Skeletal muscle satellite cell (primary cell): ENCODE measurements at regions not wholly inside any gene's neighbourhood (a gene's known extent, or its start where the extent isn't known, plus 50 kb on each side); places are given as distances from the start of the nearest gene placed in this dataset.
"Not testable (repeated sequence)": the region's sequence is repeated elsewhere in the genome, so short reads cannot be mapped to it uniquely, and the experiment has no call there.

Source experiments
- H3K27me3 ChIP-seq: 2 replicates; pipeline ENCODE4 v1.7.0; 2013; ENCODE audit warnings: low read length; ENCODE audit not compliant: control insufficient read depth, insufficient read depth
- H3K36me3 ChIP-seq: 2 replicates; pipeline ENCODE4 v1.7.0; 2013; ENCODE audit warnings: mild to moderate bottlenecking, control low read depth, low read length; ENCODE audit not compliant: insufficient read depth
- H3K4me1 ChIP-seq: 2 replicates; pipeline ENCODE4 v1.7.0; 2013; ENCODE audit warnings: low read length; ENCODE audit not compliant: control insufficient read depth, insufficient read depth
- H3K4me2 ChIP-seq: 2 replicates; pipeline ENCODE4 v1.7.0; 2013; ENCODE audit warnings: mild to moderate bottlenecking, low read length
- H3K4me3 ChIP-seq: 2 replicates; pipeline ENCODE4 v1.7.0; 2013; ENCODE audit warnings: low read length
- H3K9ac ChIP-seq: 2 replicates; pipeline ENCODE4 v1.7.0; 2013; ENCODE audit warnings: mild to moderate bottlenecking, low read depth, low read length, moderate library complexity
- H3K9me3 ChIP-seq: replicated peaks from 2 replicates; pipeline ENCODE4 v1.7.0; 2013; ENCODE audit warnings: mild to moderate bottlenecking, control low read depth, low read length

GRCh38 chr4:18439311-18439710 lies 417.8 kb upstream of the LCORL start:
- Histone ChIP-seq H3K4me2 (no peak overlapping the region), H3K4me3 (no peak overlapping the region), H3K36me3 (no peaks in the 10 kb centered on the region), H3K9me3 (peaks cover 7% of the 10 kb centered on the region), H3K9ac (no peak overlapping the region), H3K27me3 (no peaks in the 10 kb centered on the region), H3K4me1 (no peaks in the 10 kb centered on the region)

DNA sequence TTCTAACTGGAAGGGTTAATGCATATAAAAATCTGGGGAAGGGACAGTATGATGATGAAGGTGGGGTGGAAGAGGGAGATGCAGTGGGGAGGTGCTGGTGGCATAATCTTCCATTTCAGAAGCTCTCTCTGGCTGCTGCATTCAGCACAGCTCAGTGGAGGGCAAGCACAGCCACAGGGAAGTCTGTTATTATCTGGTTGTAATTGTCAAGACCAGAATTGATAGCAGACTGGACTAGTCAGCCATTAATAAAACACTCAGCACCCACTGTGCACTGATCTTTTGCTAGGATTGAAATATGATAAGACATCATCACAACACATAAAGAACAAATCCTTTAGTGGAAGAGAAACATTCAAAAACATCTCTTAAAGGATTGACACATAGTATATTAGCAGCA lies 414.2 kb upstream of the LCORL start:
- Histone ChIP-seq H3K9me3 (peaks cover 14% of the 10 kb centered on the region), H3K27me3 (no peaks in the 10 kb centered on the region), H3K36me3 (no peaks in the 10 kb centered on the region), H3K4me1 (no peaks in the 10 kb centered on the region), H3K4me3 (no peak overlapping the region), H3K4me2 (no peak overlapping the region), H3K9ac (no peak overlapping the region)

GRCh38 chr4:18422685-18423084 lies 401.1 kb upstream of the LCORL start:
- no peak overlapping the region for H3K4me3 ChIP-seq
- H3K9me3 ChIP-seq, result peaks cover 4% of the 10 kb centered on the region
- H3K4me2 ChIP-seq, result no peak overlapping the region
- H3K36me3 ChIP-seq, result no peaks in the 10 kb centered on the region
- H3K27me3 ChIP-seq, result no peaks in the 10 kb centered on the region
- H3K9ac ChIP-seq, result no peak overlapping the region
- no peaks in the 10 kb centered on the region for H3K4me1 ChIP-seq

- Histone ChIP-seq H3K36me3 (no peaks in the 10 kb centered on the region), H3K4me1 (no peaks in the 10 kb centered on the region), H3K9me3 (peaks cover 4% of the 10 kb centered on the region), H3K27me3 (no peaks in the 10 kb centered on the region), H3K9ac (no peak overlapping the region), H3K4me2 (no peak overlapping the region), H3K4me3 (no peak overlapping the region)
Observed at GRCh38 chr4:18421519-18421918, 400.0 kb upstream of the LCORL start.

DNA sequence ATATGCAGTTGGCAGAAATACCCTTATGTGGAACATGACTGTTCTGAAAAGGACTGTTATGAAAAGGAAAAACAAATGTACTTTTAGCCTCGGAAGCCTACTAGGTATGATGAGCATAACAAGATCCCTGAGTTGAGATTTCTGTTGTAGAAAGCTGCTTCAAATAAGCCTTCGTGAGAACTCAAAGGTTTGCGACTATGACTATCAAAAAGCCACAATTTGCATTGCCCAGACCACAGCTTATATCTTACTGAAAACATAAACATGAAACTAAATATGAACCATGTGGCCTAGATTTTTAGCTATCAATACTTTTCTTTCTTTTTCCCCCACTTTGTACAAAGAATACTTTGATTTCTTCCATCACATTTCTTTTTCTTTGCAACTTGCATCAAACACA lies 398.2 kb upstream of the LCORL start:
- no peaks in the 10 kb centered on the region for H3K36me3 ChIP-seq
- H3K9me3 ChIP-seq, result peaks cover 4% of the 10 kb centered on the region
- no peak overlapping the region for H3K9ac ChIP-seq
- H3K4me3 ChIP-seq, result no peak overlapping the region
- no peak overlapping the region for H3K4me2 ChIP-seq
- no peaks in the 10 kb centered on the region for H3K4me1 ChIP-seq
- H3K27me3 ChIP-seq, result no peaks in the 10 kb centered on the region

DNA sequence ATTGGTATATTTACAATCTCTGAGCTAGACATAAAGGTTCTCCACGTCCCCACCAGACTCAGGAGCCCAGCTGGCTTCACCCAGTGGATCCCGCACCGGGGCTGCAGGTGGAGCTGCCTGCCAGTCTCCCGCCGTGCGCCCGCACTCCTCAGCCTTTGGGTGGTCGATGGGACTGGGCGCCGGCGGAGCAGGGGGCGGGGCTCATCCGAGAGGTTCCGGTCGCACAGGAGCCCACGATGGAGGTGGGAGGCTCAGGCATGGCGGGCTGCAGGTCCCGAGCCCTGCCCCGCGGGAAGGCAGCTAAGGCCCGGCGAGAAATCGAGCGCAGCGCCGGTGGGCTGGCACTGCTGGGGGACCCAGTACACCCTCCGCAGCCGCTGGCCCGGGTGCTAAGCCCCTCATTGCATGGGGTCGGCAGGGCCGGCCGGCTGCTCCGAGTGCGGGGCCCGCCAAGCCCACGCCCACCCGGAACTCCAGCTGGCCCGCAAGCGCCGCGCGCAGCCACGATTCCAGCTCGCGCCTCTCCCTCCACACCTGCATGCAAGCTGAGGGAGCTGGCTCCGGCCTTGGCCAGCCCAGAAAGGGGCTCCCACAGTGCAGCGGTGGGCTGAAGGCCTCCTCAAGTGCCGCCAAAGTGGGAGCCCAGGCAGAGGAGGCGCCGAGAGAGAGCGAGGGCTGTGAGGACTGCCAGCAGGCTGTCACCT lies 396.8 kb upstream of the LCORL start:
- H3K36me3 ChIP-seq, H3K9me3 ChIP-seq, H3K4me2 ChIP-seq, H3K4me3 ChIP-seq, H3K27me3 ChIP-seq, H3K9ac ChIP-seq, H3K4me1 ChIP-seq: not testable (repeated sequence)

GRCh38 chr4:18417651-18418050 lies 396.1 kb upstream of the LCORL start:
- H3K4me3 ChIP-seq, H3K4me1 ChIP-seq, H3K9ac ChIP-seq, H3K36me3 ChIP-seq, H3K27me3 ChIP-seq, H3K9me3 ChIP-seq, H3K4me2 ChIP-seq: not testable (repeated sequence)

GRCh38 chr4:18406264-18406663 lies 384.7 kb upstream of the LCORL start:
- Histone ChIP-seq H3K36me3 (no peaks in the 10 kb centered on the region), H3K9me3 (peaks cover 4% of the 10 kb centered on the region), H3K4me1 (no peaks in the 10 kb centered on the region), H3K27me3 (no peaks in the 10 kb centered on the region), H3K4me2 (no peak overlapping the region), H3K9ac (no peak overlapping the region), H3K4me3 (no peak overlapping the region)

- H3K9ac ChIP-seq, result no peak overlapping the region
- H3K4me2 ChIP-seq, result no peak overlapping the region
- no peaks in the 10 kb centered on the region for H3K9me3 ChIP-seq
- no peaks in the 10 kb centered on the region for H3K36me3 ChIP-seq
- H3K4me1 ChIP-seq, result no peaks in the 10 kb centered on the region
- no peaks in the 10 kb centered on the region for H3K27me3 ChIP-seq
- H3K4me3 ChIP-seq, result no peak overlapping the region
Observed at GRCh38 chr4:18405054-18405453, 383.5 kb upstream of the LCORL start.

DNA sequence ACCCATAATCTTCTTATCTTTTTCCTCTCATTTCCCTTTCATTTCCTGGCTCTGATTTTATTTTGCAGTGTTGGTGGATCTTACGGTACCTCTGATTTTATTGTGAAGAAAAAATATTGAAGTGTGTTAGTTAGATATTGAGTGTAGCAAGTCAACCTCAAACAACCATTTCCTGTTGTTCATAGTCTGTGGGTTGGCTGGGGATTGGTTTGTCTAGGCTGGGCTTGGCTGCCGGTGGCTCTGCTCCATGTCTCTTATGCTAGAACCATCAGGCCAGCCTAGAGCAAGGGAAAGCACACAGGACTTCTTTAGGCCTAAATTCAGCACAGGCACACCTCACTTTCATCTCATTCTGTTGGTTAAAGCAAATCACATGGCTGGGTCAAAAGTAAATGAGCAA lies 383.1 kb upstream of the LCORL start:
- no peak overlapping the region for H3K4me3 ChIP-seq
- H3K9ac ChIP-seq, result no peak overlapping the region

DNA sequence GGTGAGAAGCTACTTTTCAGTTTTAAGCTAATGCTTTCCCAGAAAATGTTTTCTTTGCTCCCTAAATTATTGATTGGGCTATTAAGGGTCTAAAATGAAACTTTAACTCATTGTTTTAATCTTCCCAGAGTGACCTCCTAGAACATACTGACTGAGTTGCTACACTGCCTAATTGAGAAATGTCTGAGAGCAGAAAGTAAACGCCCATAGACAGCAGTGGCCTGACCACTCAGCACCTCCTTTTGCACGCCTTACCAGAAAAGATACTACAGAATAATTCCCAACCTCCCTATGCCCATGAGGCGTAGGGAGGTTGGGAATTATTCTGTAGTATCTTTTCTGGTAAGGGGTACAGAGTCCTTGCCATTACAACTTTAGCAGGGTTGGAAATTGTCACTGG lies 381.8 kb upstream of the LCORL start:
- Histone ChIP-seq H3K36me3 (no peaks in the 10 kb centered on the region), H3K9me3 (peaks cover 2% of the 10 kb centered on the region), H3K4me3 (no peak overlapping the region), H3K4me1 (no peaks in the 10 kb centered on the region), H3K27me3 (no peaks in the 10 kb centered on the region), H3K4me2 (no peak overlapping the region), H3K9ac (no peak overlapping the region)

More for the DNA sequence above, 383.1 kb upstream of the LCORL start:
- Histone ChIP-seq H3K36me3 (no peaks in the 10 kb centered on the region), H3K9me3 (no peaks in the 10 kb centered on the region), H3K4me1 (no peaks in the 10 kb centered on the region), H3K27me3 (no peaks in the 10 kb centered on the region), H3K4me2 (no peak overlapping the region)

DNA sequence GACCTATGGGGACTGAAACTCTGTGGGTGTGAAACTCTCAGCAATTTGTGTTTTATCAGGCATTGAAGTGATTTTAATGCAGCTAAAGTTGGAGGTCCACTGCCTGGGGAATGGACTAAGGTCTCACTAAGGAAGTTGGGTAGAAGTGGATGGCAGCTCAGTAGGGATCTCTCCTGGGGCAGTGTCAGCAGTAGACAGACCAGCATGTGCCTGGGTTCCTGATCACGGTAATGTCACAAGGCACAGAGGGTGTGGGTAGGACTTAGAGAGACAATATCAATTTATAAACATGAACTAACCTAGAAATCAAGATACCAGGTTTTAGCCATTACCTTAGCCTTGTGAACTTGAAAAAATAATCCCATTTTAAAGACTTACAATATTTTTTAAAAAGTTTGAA lies 380.3 kb upstream of the LCORL start:
- Histone ChIP-seq H3K4me3 (no peak overlapping the region), H3K9ac (no peak overlapping the region), H3K4me2 (no peak overlapping the region), H3K36me3 (no peaks in the 10 kb centered on the region), H3K27me3 (no peaks in the 10 kb centered on the region), H3K4me1 (no peaks in the 10 kb centered on the region), H3K9me3 (peaks cover 3% of the 10 kb centered on the region)
